ENCODE measurements at regions not wholly inside any gene's neighbourhood (a gene's known extent, or its start where the extent isn't known, plus 50 kb on each side); places are given as distances from the start of the nearest gene placed in this dataset.

DNA sequence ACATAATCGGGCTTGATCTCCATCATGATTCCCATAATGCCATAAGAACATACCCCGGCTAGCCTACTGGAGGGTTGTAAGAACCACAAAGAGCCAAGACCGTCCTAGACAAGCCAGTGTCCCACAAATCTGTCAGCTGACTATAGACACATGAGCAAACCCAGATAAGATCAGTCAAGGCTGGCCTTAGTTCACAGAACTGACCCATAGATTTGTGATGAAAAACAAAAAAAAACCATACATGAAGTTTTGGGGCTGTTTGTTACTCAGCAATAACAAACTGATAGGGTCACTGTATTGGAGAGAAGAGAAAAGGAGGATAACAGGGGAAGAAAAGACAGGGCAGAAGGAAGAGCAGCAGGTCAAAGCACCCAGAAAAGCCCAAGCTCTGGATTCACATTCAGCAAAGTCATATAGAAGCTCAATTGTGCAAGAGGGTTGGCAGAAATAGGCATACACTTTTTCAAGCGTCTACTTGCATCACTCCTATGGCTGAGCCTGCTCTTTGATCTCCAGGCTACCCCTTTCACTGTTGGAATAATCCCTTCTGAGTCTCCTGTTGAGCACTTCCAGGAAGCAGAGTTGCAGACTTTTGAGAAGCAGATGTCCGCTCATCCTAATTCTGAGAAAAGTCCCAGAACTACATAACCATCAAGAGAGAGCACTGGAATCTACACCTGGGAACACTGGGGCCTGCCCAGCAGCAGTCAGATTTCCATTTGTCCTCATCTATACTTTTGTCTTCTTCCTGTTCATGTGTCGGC, 122.0 kb upstream of the HABP2 start:
- H3K4me1 ChIP-seq (replicated peaks; ENCODE audit: insufficient read depth) = no peaks in the 10 kb centered on the region
- H3K9me2 ChIP-seq (ENCODE audit: insufficient read depth) = no peaks in the 10 kb centered on the region
- no peaks in the 10 kb centered on the region for H4K20me1 ChIP-seq (ENCODE audit: insufficient read depth)
- ChIA-PET CTCF (no interaction called here), POLR2A (ENCODE audit: unreplicated experiment) (no interaction called here)
- no peaks in the 10 kb centered on the region for H3F3A ChIP-seq (ENCODE audit: insufficient read depth, low read depth)
- H3K4me2 ChIP-seq = no peak overlapping the region
- intact Hi-C loops (cut with micrococcal nuclease; ENCODE audit: unreplicated experiment) = no loop called here
- H3K9me3 ChIP-seq (ENCODE audit: insufficient read depth, low read depth) = no peaks in the 10 kb centered on the region
- no peaks in the 10 kb centered on the region for H3K36me3 ChIP-seq (ENCODE audit: low read depth)
- H2AFZ ChIP-seq = no peak overlapping the region
- H3K4me3 ChIP-seq = no peak overlapping the region
- BruUV-seq (replicated peaks) = no TSS peak
- H3K27ac ChIP-seq = no peak overlapping the region
- no peak for DNase-seq
- H3K27me3 ChIP-seq (ENCODE audit: insufficient read depth, low read depth) = no peaks in the 10 kb centered on the region
- TF ChIP-seq, protein P1, sequence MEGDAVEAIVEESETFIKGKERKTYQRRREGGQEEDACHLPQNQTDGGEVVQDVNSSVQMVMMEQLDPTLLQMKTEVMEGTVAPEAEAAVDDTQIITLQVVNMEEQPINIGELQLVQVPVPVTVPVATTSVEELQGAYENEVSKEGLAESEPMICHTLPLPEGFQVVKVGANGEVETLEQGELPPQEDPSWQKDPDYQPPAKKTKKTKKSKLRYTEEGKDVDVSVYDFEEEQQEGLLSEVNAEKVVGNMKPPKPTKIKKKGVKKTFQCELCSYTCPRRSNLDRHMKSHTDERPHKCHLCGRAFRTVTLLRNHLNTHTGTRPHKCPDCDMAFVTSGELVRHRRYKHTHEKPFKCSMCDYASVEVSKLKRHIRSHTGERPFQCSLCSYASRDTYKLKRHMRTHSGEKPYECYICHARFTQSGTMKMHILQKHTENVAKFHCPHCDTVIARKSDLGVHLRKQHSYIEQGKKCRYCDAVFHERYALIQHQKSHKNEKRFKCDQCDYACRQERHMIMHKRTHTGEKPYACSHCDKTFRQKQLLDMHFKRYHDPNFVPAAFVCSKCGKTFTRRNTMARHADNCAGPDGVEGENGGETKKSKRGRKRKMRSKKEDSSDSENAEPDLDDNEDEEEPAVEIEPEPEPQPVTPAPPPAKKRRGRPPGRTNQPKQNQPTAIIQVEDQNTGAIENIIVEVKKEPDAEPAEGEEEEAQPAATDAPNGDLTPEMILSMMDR (conservative IDR thresholded peaks at IDR 0.05) = no peak
- TF ChIP-seq EZH2 (IDR thresholded peaks at IDR 0.05; ENCODE audit: low read depth) = no peak
- H3K79me2 ChIP-seq (ENCODE audit: low read depth) = no peaks in the 10 kb centered on the region

DNA sequence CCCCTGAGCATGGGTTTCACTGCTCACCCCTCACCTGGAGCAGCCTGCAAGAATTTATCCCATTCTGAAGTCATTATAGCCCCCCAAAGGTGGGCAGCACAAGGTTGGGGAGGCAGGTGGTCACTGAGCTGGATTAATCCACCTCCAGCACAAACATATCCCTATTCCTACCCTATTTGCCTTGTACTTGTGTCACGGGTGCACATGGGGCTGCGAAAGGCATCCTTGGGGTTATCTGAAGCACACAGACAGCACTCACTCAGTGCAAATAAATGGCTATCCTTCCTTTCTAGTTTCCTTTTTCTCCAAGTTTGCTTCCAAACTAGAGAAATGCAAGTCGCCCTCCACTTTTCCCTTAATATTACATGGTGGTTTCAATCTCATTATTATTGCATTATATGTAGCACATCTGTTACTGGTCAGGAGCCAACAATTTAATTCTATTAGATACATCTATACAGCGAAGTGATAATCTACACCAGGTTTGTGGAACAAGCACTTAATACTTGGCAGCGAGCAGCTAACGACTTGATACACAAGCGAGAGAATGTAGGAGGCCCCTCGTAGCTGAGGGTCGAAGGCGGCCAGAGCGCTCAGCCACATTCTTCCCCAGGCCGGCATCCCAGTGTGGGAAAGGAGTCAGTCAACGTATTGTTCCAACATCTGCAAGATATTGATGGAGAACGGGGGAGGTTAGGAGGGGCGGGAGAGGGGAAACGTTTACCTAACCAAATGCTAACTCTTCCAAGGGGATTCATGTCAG, 121.3 kb upstream of the HABP2 start:
- no peaks in the 10 kb centered on the region for H3K4me1 ChIP-seq (replicated peaks; ENCODE audit: insufficient read depth)
- no peak overlapping the region for H3K4me2 ChIP-seq
- H3K36me3 ChIP-seq (ENCODE audit: low read depth) = no peaks in the 10 kb centered on the region
- TF ChIP-seq, protein P1 (conservative IDR thresholded peaks at IDR 0.05) = no peak
- no peak for TF ChIP-seq EZH2 (IDR thresholded peaks at IDR 0.05; ENCODE audit: low read depth)
- CTCF ChIA-PET = no interaction called here
- POLR2A ChIA-PET (ENCODE audit: unreplicated experiment) = no interaction called here
- no peak overlapping the region for H3K4me3 ChIP-seq
- H3K9me3 ChIP-seq (ENCODE audit: insufficient read depth, low read depth) = no peaks in the 10 kb centered on the region
- H4K20me1 ChIP-seq (ENCODE audit: insufficient read depth) = no peaks in the 10 kb centered on the region
- no peak overlapping the region for H2AFZ ChIP-seq
- H3K27ac ChIP-seq = no peak overlapping the region
- H3K79me2 ChIP-seq (ENCODE audit: low read depth) = no peaks in the 10 kb centered on the region
- H3K27me3 ChIP-seq (ENCODE audit: insufficient read depth, low read depth) = no peaks in the 10 kb centered on the region
- no peak for DNase-seq
- no TSS peak for BruUV-seq (replicated peaks)
- H3K9me2 ChIP-seq (ENCODE audit: insufficient read depth) = no peaks in the 10 kb centered on the region
- intact Hi-C loops (cut with micrococcal nuclease; ENCODE audit: unreplicated experiment) = no loop called here
- no peaks in the 10 kb centered on the region for H3F3A ChIP-seq (ENCODE audit: insufficient read depth, low read depth)

DNA sequence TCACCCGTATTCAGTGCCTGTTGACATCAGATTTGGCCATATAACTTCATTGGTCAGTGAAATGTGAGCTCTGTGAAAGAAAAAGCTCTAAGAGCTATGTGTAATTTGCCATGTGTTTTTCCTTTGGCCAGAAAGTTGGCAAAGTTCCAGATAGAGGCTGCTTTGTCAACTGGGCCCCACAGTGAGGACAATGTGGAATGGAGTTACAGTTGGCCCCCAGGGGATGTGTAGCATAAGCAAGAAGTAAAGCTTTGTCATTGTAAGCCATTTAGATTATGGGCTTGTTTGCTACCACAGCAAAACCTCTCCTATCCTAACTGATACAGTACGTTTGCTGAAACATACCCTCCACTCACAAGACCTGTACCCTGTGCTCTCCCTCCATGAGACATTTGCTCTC, 119.1 kb upstream of the HABP2 start:
- intact Hi-C loops (cut with micrococcal nuclease; ENCODE audit: unreplicated experiment) = no loop called here
- CTCF ChIA-PET = interaction anchor here (0.6 kb wide), 1 partner anchor 66 kb away, joined by 4 read pairs; no protein-coding TSS in a partner anchor
- Histone ChIP-seq H2AFZ (no peak overlapping the region), H3K9me3 (ENCODE audit: insufficient read depth, low read depth) (no peaks in the 10 kb centered on the region), H3K4me2 (no peak overlapping the region), H3K79me2 (ENCODE audit: low read depth) (no peaks in the 10 kb centered on the region), H3K27ac (no peak overlapping the region), H3F3A (ENCODE audit: insufficient read depth, low read depth) (no peaks in the 10 kb centered on the region), H3K4me3 (no peak overlapping the region), H3K27me3 (ENCODE audit: insufficient read depth, low read depth) (no peaks in the 10 kb centered on the region), H3K9me2 (ENCODE audit: insufficient read depth) (no peaks in the 10 kb centered on the region), H4K20me1 (ENCODE audit: insufficient read depth) (no peaks in the 10 kb centered on the region), H3K4me1 (replicated peaks; ENCODE audit: insufficient read depth) (no peaks in the 10 kb centered on the region), H3K36me3 (ENCODE audit: low read depth) (no peaks in the 10 kb centered on the region)
- POLR2A ChIA-PET (ENCODE audit: unreplicated experiment) = interaction anchor here (0.6 kb wide), 1 partner anchor 849 kb away, joined by 6 read pairs; no protein-coding TSS in a partner anchor
- DNase-seq = no peak
- BruUV-seq (replicated peaks) = no TSS peak
- TF ChIP-seq, protein P1 (conservative IDR thresholded peaks at IDR 0.05) = no peak
- no peak for TF ChIP-seq EZH2 (IDR thresholded peaks at IDR 0.05; ENCODE audit: low read depth)

Data from PC-9 (cell line).